WERI-Rb-1 (cell line): ENCODE measurements at regions not wholly inside any gene's neighbourhood (a gene's known extent, or its start where the extent isn't known, plus 50 kb on each side); places are given as distances from the start of the nearest gene placed in this dataset.

Experiments
- DNase-seq: peaks from one replicate; pipeline ENCODE4 v3.0.0-alpha.2; 2020
- H3K27ac ChIP-seq: fragments of 250-450 bp; sonication (Bioruptor Pico); 2 replicates; pipeline ENCODE4 v1.5.1; 2020; ENCODE audit warnings: mild to moderate bottlenecking, moderate library complexity
- H3K27me3 ChIP-seq: fragments of 250-450 bp; sonication (Bioruptor Pico); 2 replicates; pipeline ENCODE4 v1.5.1; 2021; ENCODE audit warnings: mild to moderate bottlenecking, low read depth, moderate library complexity; ENCODE audit not compliant: insufficient read depth, severe bottlenecking
- H3K36me3 ChIP-seq: fragments of 250-450 bp; sonication (Bioruptor Pico); 2 replicates; pipeline ENCODE4 v1.5.1; 2020; ENCODE audit warnings: mild to moderate bottlenecking, moderate library complexity
- H3K4me3 ChIP-seq: 2 replicates; pipeline ENCODE4 v1.5.1; 2011; ENCODE audit warnings: low read depth, mild to moderate bottlenecking, control low read depth, low read length
- H3K9me3 ChIP-seq: fragments of 250-450 bp; sonication (Bioruptor Pico); 2 replicates; pipeline ENCODE4 v1.5.1; 2021; ENCODE audit warnings: mild to moderate bottlenecking, moderate library complexity; ENCODE audit not compliant: severe bottlenecking
- TF ChIP-seq, protein P1 (sequence below): IDR thresholded peaks from 2 replicates; pipeline ENCODE4 v1.5.1; 2011; ENCODE audit warnings: low read depth, mild to moderate bottlenecking, control low read depth, inconsistent platforms, low read length

DNA sequence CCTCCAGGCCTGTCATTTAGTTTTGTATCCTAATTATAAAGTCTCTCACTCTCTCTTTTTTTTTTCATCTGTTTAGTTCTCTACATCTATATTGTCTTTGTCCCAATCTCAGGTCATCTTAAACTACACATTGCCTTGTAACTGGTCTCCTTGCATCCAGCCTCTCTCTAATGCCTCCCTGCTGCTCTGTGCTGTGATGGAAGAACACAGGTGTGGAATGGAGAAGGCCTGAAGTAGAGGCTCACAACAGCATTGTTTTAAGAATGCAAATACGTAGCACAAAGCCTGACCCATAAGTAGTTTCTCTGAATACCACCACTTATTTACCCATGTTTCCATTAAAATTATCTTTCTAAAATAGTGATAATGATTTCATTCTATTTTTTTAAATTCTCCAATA lies 108.8 kb upstream of the FRY start:
- H3K27me3 ChIP-seq: no peaks in the 10 kb centered on the region
- H3K27ac ChIP-seq: no peak overlapping the region
- TF ChIP-seq, protein P1, sequence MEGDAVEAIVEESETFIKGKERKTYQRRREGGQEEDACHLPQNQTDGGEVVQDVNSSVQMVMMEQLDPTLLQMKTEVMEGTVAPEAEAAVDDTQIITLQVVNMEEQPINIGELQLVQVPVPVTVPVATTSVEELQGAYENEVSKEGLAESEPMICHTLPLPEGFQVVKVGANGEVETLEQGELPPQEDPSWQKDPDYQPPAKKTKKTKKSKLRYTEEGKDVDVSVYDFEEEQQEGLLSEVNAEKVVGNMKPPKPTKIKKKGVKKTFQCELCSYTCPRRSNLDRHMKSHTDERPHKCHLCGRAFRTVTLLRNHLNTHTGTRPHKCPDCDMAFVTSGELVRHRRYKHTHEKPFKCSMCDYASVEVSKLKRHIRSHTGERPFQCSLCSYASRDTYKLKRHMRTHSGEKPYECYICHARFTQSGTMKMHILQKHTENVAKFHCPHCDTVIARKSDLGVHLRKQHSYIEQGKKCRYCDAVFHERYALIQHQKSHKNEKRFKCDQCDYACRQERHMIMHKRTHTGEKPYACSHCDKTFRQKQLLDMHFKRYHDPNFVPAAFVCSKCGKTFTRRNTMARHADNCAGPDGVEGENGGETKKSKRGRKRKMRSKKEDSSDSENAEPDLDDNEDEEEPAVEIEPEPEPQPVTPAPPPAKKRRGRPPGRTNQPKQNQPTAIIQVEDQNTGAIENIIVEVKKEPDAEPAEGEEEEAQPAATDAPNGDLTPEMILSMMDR: no peak
- H3K9me3 ChIP-seq: no peaks in the 10 kb centered on the region
- no peak for DNase-seq
- no peak overlapping the region for H3K4me3 ChIP-seq
- H3K36me3 ChIP-seq: no peaks in the 10 kb centered on the region

DNA sequence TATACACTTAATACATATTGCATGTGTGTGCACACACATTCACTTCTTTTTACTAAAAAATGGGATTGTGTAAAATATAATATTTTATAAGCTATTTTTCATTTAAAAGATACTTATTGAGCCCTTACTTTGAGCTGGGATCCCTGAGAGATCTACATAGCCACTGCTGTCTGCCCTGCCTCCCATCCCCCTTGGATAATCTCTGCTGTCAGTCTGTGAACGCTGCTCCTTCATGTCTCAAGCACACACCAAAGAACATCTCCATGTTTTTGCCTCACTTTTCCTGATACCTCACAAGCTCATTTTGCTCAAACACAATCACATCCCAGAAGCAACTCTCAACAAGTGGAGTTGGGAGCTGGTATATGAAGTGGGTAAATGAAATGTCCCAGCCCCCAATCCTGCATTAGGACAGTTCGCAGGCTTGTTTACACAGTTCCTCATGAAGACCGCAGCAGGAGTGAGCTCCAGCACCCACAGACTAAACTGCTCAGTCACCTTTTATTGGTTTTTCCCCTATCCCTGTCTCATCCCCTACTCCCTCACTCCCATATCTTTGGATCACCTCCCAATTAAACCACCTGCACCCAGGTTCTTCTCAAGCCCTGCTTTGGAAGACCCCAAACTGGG lies 108.3 kb upstream of the FRY start:
- Histone ChIP-seq H3K27ac (no peak overlapping the region; the same call in 1 of the 2 replicates), H3K4me3 (no peak overlapping the region), H3K9me3 (no peaks in the 10 kb centered on the region), H3K36me3 (no peaks in the 10 kb centered on the region), H3K27me3 (no peaks in the 10 kb centered on the region)
- TF ChIP-seq, protein P1: no peak
- peak; percentile 24 for DNase-seq

DNA sequence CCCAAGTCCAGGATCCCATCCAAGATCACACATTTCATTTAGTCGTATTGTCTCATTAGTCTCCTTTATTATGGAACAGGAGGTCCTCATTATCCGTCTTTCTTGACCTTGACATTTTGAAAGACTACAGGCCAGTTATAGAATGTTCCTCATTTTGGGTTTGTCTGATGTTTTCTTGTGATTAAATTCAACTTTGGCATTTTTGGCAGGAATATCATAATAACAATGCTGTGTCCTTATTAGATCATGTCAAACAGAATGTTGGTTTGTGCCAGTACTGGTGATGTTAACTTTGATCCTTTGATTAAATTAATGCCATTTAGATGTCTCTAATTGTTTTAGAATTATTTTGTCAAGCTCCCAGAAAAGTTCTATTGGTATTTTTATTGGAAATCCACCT lies 106.5 kb upstream of the FRY start:
- Histone ChIP-seq H3K27ac (no peak overlapping the region), H3K36me3 (no peaks in the 10 kb centered on the region), H3K27me3 (no peaks in the 10 kb centered on the region), H3K9me3 (no peaks in the 10 kb centered on the region), H3K4me3 (no peak overlapping the region)
- DNase-seq: no peak
- TF ChIP-seq, protein P1: no peak

DNA sequence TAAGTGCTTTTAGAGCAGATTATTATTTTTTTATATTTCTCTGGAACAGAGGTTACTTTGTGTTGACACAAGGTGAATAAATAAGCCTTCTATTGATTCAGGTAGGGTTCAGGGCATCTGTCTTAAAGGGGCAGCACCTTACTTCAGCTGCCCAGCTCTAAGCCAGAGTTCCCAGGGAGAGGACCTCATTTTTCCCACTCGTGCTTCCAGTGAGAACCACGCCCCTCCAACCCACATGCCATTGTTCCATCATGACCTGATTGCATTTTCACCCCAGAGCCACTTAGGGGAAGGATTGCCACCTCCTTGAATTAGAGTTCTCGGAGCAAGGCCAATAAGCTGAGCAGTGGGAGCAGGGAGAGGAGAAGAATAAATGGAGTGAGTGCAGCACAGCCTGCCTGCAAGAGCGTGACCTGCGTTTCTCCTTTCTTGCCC lies 104.3 kb upstream of the FRY start:
- no peak overlapping the region for H3K4me3 ChIP-seq

DNA sequence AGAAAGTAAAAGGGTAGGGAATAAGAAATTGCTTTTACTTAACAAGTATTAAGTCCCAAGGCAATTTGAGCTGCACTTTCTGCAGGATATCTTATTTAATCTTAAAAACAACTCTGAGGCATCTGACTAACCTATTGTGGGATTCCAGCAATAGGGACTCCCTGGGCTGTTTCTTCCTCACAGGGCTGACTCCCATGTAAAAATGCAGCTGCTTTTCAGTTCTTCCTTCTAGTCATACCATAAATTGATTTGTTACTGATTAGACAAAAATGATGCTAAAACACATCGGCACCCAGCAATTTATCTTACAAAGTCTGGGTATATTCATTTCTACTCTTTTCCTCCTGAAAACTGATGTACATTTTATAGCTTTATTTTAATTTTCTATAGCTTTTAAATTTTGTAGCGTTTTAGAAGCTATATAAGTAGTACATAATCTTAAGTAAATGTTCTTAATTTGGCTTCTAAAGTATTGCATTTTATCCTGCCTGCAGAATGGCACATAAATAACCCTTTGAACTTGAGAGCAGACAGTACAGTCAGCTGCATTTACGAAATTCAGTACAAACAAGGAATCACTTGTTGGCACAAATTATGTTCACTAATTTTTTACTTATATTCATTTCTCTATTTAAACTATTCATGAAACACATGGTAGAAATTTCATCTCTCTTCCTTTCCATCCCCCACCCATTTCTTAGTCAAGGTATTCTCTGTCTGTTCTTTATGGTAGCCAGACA lies 102.4 kb upstream of the FRY start:
- no peak overlapping the region for H3K4me3 ChIP-seq
- no peaks in the 10 kb centered on the region for H3K9me3 ChIP-seq
- H3K27ac ChIP-seq: no peak overlapping the region
- H3K27me3 ChIP-seq: no peaks in the 10 kb centered on the region
- DNase-seq: no peak
- no peaks in the 10 kb centered on the region for H3K36me3 ChIP-seq
- TF ChIP-seq, protein P1: no peak

More for the DNA sequence above, 104.3 kb upstream of the FRY start:
- H3K9me3 ChIP-seq: no peaks in the 10 kb centered on the region
- no peak overlapping the region for H3K27ac ChIP-seq
- H3K36me3 ChIP-seq: no peaks in the 10 kb centered on the region
- no peaks in the 10 kb centered on the region for H3K27me3 ChIP-seq
- no peak for DNase-seq
- TF ChIP-seq, protein P1: no peak
